CD8-positive, alpha-beta memory T cell (primary cell): ENCODE measurements at regions not wholly inside any gene's neighbourhood (a gene's known extent, or its start where the extent isn't known, plus 50 kb on each side); places are given as distances from the start of the nearest gene placed in this dataset.
"Not testable (repeated sequence)": the region's sequence is repeated elsewhere in the genome, so short reads cannot be mapped to it uniquely, and the experiment has no call there.

Experiments
- CTCF ChIA-PET: fragments of 350-600 bp; sonication (Branson Sonifier 250); formaldehyde crosslinking; loops from one replicate; lab custom pipeline; 2021; ENCODE audit warnings: antibody characterized with exemption; lab: Charles Lee
- POLR2A ChIA-PET: fragments of 350-600 bp; sonication (Branson Sonifier 250); formaldehyde crosslinking; loops from one replicate; lab custom pipeline; 2021; ENCODE audit warnings: antibody characterized with exemption; lab: Charles Lee
- DNase-seq, 5 donors: peaks; one replicate each; pipeline versions ENCODE4 v3.0.0 to v3.0.0-alpha.2; 2020 to 2022; ENCODE audit warnings: mixed read lengths in 1 of 5
- H3K27ac ChIP-seq: one replicate; pipeline ENCODE4 v1.7.0; 2013; ENCODE audit warnings: low read depth, mild to moderate bottlenecking, low read length, moderate library complexity
- H3K27me3 ChIP-seq: 2 replicates; pipeline ENCODE4 v1.7.0; 2013; ENCODE audit warnings: low read length, mild to moderate bottlenecking; ENCODE audit not compliant: insufficient read depth, poor library complexity, severe bottlenecking
- H3K36me3 ChIP-seq: 2 replicates; pipeline ENCODE4 v1.7.0; 2013; ENCODE audit warnings: mild to moderate bottlenecking, low read length, moderate library complexity; ENCODE audit not compliant: insufficient read depth
- H3K4me1 ChIP-seq: 2 replicates; pipeline ENCODE4 v1.7.0; 2013; ENCODE audit warnings: mild to moderate bottlenecking, low read length, moderate library complexity; ENCODE audit not compliant: insufficient read depth
- H3K4me3 ChIP-seq: 2 replicates; pipeline ENCODE4 v1.7.0; 2013; ENCODE audit warnings: mild to moderate bottlenecking, low read length
- H3K9me3 ChIP-seq: 2 replicates; pipeline ENCODE4 v1.7.0; 2013; ENCODE audit warnings: mild to moderate bottlenecking, low read length
- H3K27ac Mint-ChIP-seq, 8 donors: one replicate each; pipeline ENCODE4 v1.8.0; 2020 to 2021; ENCODE audit warnings: mixed read lengths in 8 of 8, mild to moderate bottlenecking in 6 of 8, inconsistent platforms in 3 of 8, moderate library complexity in 3 of 8
- H3K27me3 Mint-ChIP-seq, 2 donors: one replicate each; pipeline ENCODE4 v1.8.0; 2020 to 2021; ENCODE audit warnings: mixed read lengths in 2 of 2, mild to moderate bottlenecking in 1 of 2, moderate library complexity in 1 of 2
- H3K36me3 Mint-ChIP-seq, 3 donors: one replicate each; pipeline ENCODE4 v1.8.0; 2020 to 2021; ENCODE audit warnings: mixed read lengths in 3 of 3, inconsistent platforms in 1 of 3, mild to moderate bottlenecking in 1 of 3
- H3K4me1 Mint-ChIP-seq, 3 donors: one replicate each; pipeline ENCODE4 v1.8.0; 2020 to 2021; ENCODE audit warnings: mixed read lengths in 3 of 3, inconsistent platforms in 1 of 3, mild to moderate bottlenecking in 1 of 3
- H3K4me3 Mint-ChIP-seq, 7 donors: one replicate each; pipeline ENCODE4 v1.8.0; 2020 to 2021; ENCODE audit warnings: mixed read lengths in 7 of 7, mild to moderate bottlenecking in 6 of 7, moderate library complexity in 4 of 7, inconsistent platforms in 2 of 7
- H3K9me3 Mint-ChIP-seq, 5 donors: one replicate each; pipeline ENCODE4 v1.8.0; 2020 to 2022; ENCODE audit warnings: mixed read lengths in 5 of 5, mild to moderate bottlenecking in 3 of 5, moderate library complexity in 2 of 5, inconsistent platforms in 1 of 5

DNA sequence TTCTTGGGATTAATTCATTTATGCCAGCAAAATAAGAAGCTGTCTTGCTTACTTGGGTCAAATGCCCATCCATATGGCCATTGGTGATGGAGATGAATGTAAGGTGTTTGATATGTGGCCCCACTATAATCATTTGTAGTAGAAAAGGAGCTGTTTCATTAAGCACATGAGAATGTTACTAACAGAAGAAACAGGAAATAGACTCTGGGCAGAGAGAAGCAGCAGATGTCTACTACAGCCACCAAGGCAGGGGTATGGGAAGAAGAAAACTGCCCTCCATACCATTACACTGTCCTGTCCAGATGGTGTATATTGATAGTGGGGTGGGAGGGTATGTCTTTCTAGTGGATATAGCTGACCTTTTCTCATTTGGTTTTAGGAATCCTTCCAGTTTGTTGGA is 386.6 kb upstream of the CLINT1 start:
- Mint-ChIP-seq H3K36me3 (no peaks in the 10 kb centered on the region), H3K4me1 (no peaks in the 10 kb centered on the region), H3K4me3 (no peak overlapping the region), H3K27me3 (peaks cover 2 to 7% of the 10 kb centered on the region in 2 donors), H3K27ac (no peak overlapping the region), H3K9me3 (no peaks in the 10 kb centered on the region)
- no peak for DNase-seq
- H3K36me3 ChIP-seq, result no peaks in the 10 kb centered on the region
- no peaks in the 10 kb centered on the region for H3K4me1 ChIP-seq
- no peaks in the 10 kb centered on the region for H3K27me3 ChIP-seq
- H3K4me3 ChIP-seq, result no peak overlapping the region
- H3K27ac ChIP-seq, result no peak overlapping the region
- CTCF ChIA-PET, result no interaction called here
- H3K9me3 ChIP-seq, result no peaks in the 10 kb centered on the region
- POLR2A ChIA-PET, result no interaction called here

DNA sequence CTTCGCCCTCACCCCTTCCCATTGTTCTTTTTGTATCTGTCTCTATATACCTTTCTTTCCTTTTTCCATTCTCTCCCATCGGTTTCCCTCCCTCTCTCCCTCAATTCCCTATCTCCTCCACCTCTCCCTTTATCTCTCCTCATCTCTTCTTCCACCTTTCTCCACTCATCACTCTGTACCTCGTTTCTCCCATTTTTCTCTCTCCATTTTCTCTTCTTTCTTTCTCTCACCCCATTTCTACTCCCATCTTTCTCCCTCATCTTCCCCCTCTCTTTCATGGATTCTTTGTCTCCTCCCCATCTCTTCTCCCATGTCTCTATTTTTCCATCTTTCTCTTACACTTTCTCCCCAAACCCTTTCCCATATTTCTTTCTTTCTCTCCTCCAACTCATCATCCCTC is 385.9 kb upstream of the CLINT1 start:
- Mint-ChIP-seq H3K27ac (no peak overlapping the region), H3K4me1 (no peaks in the 10 kb centered on the region), H3K27me3 (peaks cover 2 to 7% of the 10 kb centered on the region in 2 donors), H3K36me3 (no peaks in the 10 kb centered on the region), H3K9me3 (no peaks in the 10 kb centered on the region), H3K4me3 (no peak overlapping the region)
- no peak for DNase-seq
- no peaks in the 10 kb centered on the region for H3K27me3 ChIP-seq
- H3K4me3 ChIP-seq, result no peak overlapping the region
- no peaks in the 10 kb centered on the region for H3K4me1 ChIP-seq
- no peak overlapping the region for H3K27ac ChIP-seq
- no peaks in the 10 kb centered on the region for H3K36me3 ChIP-seq
- POLR2A ChIA-PET, result no interaction called here
- CTCF ChIA-PET, result no interaction called here
- H3K9me3 ChIP-seq, result no peaks in the 10 kb centered on the region

DNA sequence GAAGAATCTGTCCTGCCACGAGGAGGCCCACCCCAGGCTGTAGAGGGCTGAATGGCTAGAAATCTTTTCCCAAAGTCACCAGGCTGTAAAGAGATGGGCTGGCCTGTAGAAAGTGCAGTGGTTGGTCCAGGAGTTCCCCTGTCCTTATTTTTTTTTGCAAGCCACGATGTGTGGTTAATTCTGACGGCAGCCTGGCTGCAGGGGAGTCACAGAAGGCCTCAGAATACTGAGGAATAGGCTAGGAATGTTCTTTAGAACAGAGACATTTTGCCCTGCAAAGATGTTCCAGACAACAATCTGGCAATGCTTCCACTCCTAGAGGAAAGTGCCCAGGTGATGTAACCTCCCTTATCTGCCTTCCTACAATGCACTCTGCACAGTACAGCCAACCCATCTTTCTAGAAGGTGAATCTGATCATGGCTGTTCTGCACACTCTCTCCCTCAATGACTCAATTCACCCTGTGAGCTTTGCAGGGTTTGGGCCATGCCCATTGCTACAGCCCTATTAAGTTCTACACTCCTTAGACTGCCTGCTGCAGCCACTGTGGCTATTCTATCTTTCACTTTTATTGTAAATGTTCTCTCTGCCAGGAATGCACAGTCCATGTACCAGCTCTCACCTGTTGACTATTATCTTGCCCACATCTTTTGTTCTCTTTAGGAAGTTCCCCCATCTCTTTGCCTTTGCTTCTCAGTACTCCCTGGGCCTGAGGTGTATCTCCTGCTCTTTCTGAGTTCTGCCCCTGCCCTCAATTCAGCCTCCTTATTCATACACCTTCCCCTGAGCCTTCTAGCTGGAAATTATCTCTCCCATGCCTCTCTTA is 377.8 kb upstream of the CLINT1 start:
- Histone ChIP-seq H3K36me3 (no peaks in the 10 kb centered on the region), H3K9me3 (no peaks in the 10 kb centered on the region), H3K27ac (no peak overlapping the region), H3K27me3 (no peaks in the 10 kb centered on the region), H3K4me3 (no peak overlapping the region), H3K4me1 (no peaks in the 10 kb centered on the region)
- Mint-ChIP-seq H3K27me3 (peaks cover 0 to 5% of the 10 kb centered on the region in 2 donors), H3K9me3 (no peaks in the 10 kb centered on the region), H3K27ac (peak overlapping the region in 1 of 8 donors; percentile 1), H3K4me1 (peaks cover 0 to 2% (median 0%) of the 10 kb centered on the region in 3 donors), H3K4me3 (no peak overlapping the region), H3K36me3 (no peaks in the 10 kb centered on the region)
- POLR2A ChIA-PET, result no interaction called here
- CTCF ChIA-PET, result no interaction called here
- no peak for DNase-seq

DNA sequence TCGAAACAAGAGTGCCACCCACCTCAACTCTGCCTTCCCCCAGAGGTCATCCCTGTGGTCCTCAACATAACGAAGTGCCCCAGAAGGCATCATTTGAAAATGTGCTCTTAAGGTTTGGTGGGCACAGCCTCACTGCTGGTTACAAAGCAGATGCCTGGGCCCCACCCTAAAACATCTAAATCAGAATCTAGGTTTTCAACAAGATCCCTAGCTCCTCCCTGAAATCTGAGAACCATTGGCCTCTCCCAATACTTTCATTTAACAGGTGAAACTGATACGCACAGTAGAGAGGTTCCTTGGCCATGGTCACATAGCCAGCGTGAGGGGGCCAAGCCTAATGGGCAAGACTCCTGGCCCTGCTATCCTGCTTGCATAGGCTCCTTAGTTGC is 376.2 kb upstream of the CLINT1 start:
- Mint-ChIP-seq H3K4me1 (peaks cover 0 to 2% (median 0%) of the 10 kb centered on the region in 3 donors), H3K9me3 (no peaks in the 10 kb centered on the region), H3K36me3 (no peaks in the 10 kb centered on the region), H3K27me3 (peaks cover 0 to 5% of the 10 kb centered on the region in 2 donors), H3K4me3 (no peak overlapping the region), H3K27ac (no peak overlapping the region)
- Histone ChIP-seq H3K4me3 (no peak overlapping the region), H3K36me3 (no peaks in the 10 kb centered on the region), H3K27ac (no peak overlapping the region), H3K4me1 (no peaks in the 10 kb centered on the region), H3K27me3 (no peaks in the 10 kb centered on the region), H3K9me3 (no peaks in the 10 kb centered on the region)
- POLR2A ChIA-PET, result no interaction called here
- CTCF ChIA-PET, result no interaction called here
- no peak for DNase-seq

DNA sequence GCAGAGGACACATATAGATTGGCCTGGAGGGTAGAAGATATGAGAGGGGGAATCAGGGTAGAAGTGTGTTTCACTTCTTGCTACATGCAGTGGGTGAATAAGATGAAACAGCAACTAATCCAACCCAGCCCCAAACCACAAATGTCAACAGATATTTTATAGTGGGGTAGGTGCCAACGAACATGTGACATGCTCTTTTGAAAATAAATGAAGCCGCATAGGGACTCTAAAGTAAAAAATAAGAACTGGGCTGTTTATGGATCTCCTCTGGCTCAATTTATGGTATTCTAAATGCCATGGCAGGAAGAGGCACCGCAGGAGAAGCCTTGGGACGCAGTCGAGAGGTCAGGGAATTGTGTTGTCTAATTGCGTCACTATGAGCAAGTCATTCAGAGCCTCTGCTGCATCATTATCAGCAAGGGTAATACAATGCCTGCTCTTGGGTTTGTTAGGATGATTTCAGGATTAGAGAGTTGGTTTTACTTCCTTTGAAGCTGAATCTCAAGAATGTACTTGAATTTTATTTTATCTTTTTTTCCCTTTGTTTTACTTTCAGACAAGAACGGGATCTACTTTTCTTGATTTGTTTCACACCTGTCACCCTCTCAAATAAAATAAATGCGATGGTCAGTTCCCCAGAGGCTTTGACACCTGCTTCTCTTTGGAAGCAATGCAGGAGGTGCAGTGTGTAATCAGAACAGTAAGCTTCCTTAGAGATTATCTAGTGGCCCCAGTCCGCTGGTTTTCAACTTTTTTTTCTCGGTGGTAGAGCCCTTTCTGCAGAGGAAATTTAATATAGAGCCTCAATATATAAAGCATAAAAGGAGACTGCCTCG is 375.6 kb upstream of the CLINT1 start:
- H3K4me3 Mint-ChIP-seq, result no peak overlapping the region

DNA sequence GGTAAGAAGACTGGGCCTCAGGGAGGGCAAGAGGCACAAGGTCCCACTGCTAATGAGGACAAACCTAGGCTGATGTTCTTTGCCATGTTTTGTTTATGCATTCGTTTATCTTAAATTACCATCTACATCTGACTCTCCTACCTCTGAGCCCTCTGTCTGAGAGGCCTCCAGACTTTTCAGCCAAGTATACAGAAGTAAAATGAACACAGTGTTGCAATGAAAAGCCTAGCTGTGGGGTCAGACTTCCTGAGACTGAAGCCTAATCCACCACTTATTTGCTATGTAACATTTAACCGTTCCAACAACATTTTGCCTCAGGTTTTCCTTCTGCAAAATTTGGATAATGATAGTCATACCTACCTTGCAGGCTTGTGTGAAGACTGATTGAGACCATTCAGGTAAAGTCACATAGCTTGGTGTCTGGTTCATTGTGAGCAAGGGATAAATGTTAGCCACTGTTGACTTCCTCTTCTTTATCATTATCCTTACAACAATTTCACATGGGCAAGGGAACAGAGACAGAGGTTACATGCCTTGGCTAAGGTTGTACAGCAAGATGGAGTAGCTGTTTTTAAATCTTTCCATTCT is 374.9 kb upstream of the CLINT1 start:
- H3K27ac Mint-ChIP-seq, result no peak overlapping the region
- H3K27me3 ChIP-seq, result no peaks in the 10 kb centered on the region
- H3K36me3 ChIP-seq, result no peaks in the 10 kb centered on the region
- H3K9me3 Mint-ChIP-seq, result peaks cover 0 to 2% (median 0%) of the 10 kb centered on the region in 5 donors
- H3K4me3 ChIP-seq, result no peak overlapping the region
- peaks cover 0 to 2% (median 0%) of the 10 kb centered on the region in 3 donors for H3K4me1 Mint-ChIP-seq
- peaks cover 0 to 5% of the 10 kb centered on the region in 2 donors for H3K27me3 Mint-ChIP-seq
- no peaks in the 10 kb centered on the region for H3K36me3 Mint-ChIP-seq
- no peak overlapping the region for H3K4me3 Mint-ChIP-seq
- H3K4me1 ChIP-seq, result no peaks in the 10 kb centered on the region
- POLR2A ChIA-PET, result no interaction called here
- H3K27ac ChIP-seq, result no peak overlapping the region
- CTCF ChIA-PET, result no interaction called here
- no peak for DNase-seq
- H3K9me3 ChIP-seq, result no peaks in the 10 kb centered on the region

More for the DNA sequence above, 375.6 kb upstream of the CLINT1 start:
- ChIA-PET POLR2A (no interaction called here), CTCF (no interaction called here)
- Histone ChIP-seq H3K9me3 (no peaks in the 10 kb centered on the region), H3K4me3 (no peak overlapping the region), H3K36me3 (no peaks in the 10 kb centered on the region), H3K27me3 (no peaks in the 10 kb centered on the region), H3K27ac (no peak overlapping the region), H3K4me1 (no peaks in the 10 kb centered on the region)
- H3K27me3 Mint-ChIP-seq, result peaks cover 0 to 5% of the 10 kb centered on the region in 2 donors
- no peaks in the 10 kb centered on the region for H3K9me3 Mint-ChIP-seq
- DNase-seq, result no peak
- no peak overlapping the region for H3K27ac Mint-ChIP-seq
- no peaks in the 10 kb centered on the region for H3K36me3 Mint-ChIP-seq
- H3K4me1 Mint-ChIP-seq, result peaks cover 0 to 2% (median 0%) of the 10 kb centered on the region in 3 donors

DNA sequence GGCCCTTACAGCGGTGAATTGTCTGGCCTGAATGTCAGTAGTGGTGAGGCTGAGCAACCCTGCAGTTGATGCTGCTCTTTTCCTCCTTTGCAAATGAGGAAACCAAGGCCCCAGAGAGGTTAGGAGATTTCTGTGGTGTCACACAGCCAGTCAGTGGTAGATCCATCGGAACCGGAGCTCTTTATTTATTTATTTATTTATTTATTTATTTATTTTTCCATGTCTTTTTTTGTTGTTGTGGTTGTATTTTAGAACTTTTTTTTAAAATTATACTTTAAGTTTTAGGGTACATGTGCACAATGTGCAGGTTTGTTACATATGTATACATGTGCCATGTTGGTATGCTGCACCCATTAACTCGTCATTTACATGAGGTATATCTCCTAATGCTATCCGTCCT is 368.4 kb upstream of the CLINT1 start:
- H3K27ac ChIP-seq, H3K36me3 ChIP-seq, POLR2A ChIA-PET, H3K4me1 ChIP-seq, H3K4me3 Mint-ChIP-seq, H3K27me3 Mint-ChIP-seq, H3K9me3 Mint-ChIP-seq, CTCF ChIA-PET, DNase-seq, H3K36me3 Mint-ChIP-seq, H3K27me3 ChIP-seq, H3K9me3 ChIP-seq, H3K4me3 ChIP-seq, H3K27ac Mint-ChIP-seq, H3K4me1 Mint-ChIP-seq: not testable (repeated sequence)

DNA sequence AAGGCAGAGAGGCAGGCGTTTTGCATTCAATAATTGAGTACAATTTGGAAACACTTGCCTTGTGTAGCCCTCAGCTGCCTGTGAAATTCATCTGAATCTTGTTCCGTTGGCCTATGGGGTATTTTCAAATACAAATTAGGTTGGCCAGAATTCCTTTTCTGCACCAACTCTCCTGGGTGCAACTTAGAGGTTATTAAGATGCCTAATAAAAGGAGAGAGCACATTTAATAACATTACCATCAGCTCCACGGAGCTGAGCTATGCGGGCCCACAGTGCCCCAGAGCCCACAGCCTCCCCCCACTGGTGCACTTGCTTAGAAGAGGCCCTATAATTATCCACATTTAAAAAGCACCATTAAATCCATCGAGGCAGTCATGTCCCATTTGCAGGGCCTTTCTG is 367.6 kb upstream of the CLINT1 start:
- Mint-ChIP-seq H3K9me3 (peaks cover 0 to 5% (median 2%) of the 10 kb centered on the region in 5 donors), H3K27ac (no peak overlapping the region), H3K36me3 (no peaks in the 10 kb centered on the region), H3K27me3 (peaks cover 0 to 6% of the 10 kb centered on the region in 2 donors), H3K4me3 (no peak overlapping the region), H3K4me1 (no peaks in the 10 kb centered on the region)
- no peaks in the 10 kb centered on the region for H3K36me3 ChIP-seq
- no peak for DNase-seq
- H3K4me1 ChIP-seq, result no peaks in the 10 kb centered on the region
- ChIA-PET POLR2A (no interaction called here), CTCF (no interaction called here)
- H3K4me3 ChIP-seq, result no peak overlapping the region
- H3K27ac ChIP-seq, result no peak overlapping the region
- H3K27me3 ChIP-seq, result no peaks in the 10 kb centered on the region
- H3K9me3 ChIP-seq, result no peaks in the 10 kb centered on the region
